ENCODE measurements at regions not wholly inside any gene's neighbourhood (a gene's known extent, or its start where the extent isn't known, plus 50 kb on each side); places are given as distances from the start of the nearest gene placed in this dataset.
"Not testable (repeated sequence)": the region's sequence is repeated elsewhere in the genome, so short reads cannot be mapped to it uniquely, and the experiment has no call there.

GRCh38 chr12:58651850-58652249, 268.5 kb downstream of the LRIG3 start:
- DNase-seq (ENCODE audit: low spot score), result no peak

DNA sequence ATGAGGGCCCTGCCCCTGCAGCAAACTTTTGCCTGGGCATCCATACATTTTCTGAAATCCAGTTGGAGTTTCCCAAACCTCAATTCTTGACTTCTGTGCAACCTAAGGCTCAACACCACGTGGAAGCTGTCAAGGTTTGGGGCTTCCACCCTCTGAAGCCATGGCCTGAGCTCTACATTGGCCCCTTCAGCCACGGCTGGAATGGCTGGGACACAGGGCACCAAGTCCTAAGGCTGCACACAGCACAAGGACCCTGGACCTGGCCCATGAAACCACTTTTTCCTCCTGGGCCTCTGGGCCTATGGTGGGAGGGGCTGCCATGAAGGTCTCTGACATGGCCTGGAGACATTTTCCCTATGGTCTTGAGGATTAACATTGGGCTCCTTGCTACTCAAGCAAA, 266.3 kb downstream of the LRIG3 start:
- no peak for DNase-seq (ENCODE audit: low spot score)

GRCh38 chr12:58655375-58655774, 264.9 kb downstream of the LRIG3 start:
- no peak for DNase-seq (ENCODE audit: low spot score)

DNA sequence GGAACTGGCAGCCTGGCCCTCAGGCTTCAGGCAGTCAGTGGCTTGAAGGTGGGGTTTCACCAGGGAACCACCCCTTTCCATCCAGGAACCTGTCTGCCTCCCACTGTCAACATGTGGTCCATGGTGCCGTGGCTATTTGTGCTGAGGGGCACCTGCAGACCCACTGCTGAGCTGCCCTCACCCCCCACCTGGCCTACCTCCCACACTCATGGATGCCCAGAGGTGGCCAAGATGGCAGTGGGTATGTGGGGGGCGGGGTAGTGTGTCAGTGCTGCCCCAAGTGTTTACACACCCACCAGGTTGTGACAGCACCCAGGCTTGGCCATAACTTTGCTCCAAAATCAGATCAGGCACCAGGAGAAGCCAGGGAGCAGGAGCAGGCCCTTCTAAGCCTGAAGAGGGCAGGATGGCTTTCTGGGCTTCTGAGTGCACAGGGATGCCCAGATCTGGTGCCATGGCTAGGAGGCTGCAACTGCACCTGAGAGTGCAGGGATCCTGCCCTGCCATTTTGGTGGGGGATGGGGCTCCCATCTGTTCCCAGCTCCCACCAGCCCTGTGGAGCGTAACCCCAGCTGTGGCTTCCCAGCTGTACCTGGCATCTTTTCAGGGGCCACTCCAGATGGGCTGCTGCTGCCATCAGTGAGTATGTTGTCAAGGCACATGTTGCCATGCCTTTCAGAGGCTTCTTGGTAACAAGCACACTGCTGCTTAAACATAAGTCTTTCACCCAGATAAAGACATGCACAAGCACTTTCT, 263.9 kb downstream of the LRIG3 start:
- DNase-seq (ENCODE audit: low spot score), result no peak

DNA sequence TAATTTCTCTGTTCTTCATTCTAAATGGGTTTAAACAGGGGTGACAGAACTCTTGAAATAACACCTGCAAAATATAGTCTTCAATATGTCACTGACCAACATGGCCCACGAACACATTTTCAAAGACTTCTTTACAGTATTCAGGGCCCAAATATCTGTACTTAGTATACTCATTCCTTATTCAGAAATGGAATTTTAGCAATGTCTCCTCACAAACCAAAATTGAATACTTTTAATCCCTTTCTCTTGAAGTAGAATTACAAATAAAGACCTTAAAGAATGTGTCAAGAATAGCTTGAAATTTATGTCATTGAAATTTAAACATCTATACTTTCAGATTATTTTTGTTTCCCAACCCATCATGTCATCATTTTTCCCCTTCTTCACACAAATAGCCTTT, 263.1 kb downstream of the LRIG3 start:
- no peak for DNase-seq (ENCODE audit: low spot score)

GRCh38 chr12:58665375-58665774, 254.9 kb downstream of the LRIG3 start:
- DNase-seq (ENCODE audit: low spot score), result no peak

- DNase-seq (ENCODE audit: low spot score), result no peak
Measured at GRCh38 chr12:58668233-58668632, 252.1 kb downstream of the LRIG3 start.

GRCh38 chr12:58668871-58669270, 251.4 kb downstream of the LRIG3 start:
- DNase-seq (ENCODE audit: low spot score), result peak; percentile 54

DNA sequence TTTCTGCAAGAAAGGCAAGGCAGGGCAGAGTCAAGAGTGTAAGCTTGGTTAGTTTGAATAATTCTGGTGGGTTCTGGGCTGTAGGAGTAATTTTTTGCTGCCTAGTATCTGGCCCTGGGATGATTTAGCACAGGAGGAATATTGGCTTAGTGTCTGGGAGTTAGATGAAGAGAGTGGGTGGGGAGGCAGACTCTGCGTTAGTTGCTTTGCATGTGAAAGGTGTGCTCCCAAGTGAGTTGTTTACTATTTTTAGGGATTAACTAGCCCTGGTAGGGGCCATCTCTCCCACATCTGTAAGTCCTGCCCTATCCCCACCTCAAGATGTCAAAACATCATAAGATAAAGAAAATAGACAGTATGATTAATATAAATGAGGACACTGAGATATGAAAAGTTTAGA, 249.7 kb downstream of the LRIG3 start:
- DNase-seq (ENCODE audit: low spot score), result no peak

- no peak for DNase-seq (ENCODE audit: low spot score)
Measured at GRCh38 chr12:58671196-58671595, 249.1 kb downstream of the LRIG3 start.

DNA sequence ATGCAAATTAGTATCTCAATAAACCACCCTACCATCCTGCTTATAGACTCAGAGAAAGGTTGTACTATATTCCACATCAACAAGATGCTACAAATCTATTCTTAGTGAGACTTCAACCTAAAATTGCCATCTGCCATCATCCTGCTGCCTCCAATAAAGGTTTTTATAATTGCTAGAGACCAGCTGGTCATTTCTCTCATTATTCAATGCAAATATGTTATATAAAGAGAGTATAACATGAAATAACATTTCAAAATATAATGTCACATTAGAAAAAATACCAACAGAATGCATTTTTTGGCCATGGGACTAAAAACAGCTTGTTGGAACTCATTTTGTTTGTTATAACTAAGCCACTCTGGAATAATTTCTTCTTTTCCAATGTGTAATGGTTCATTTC, 247.3 kb downstream of the LRIG3 start:
- DNase-seq (ENCODE audit: low spot score), result no peak

GRCh38 chr12:58677833-58678232, 242.5 kb downstream of the LRIG3 start:
- not testable (repeated sequence) for DNase-seq (ENCODE audit: low spot score)

DNA sequence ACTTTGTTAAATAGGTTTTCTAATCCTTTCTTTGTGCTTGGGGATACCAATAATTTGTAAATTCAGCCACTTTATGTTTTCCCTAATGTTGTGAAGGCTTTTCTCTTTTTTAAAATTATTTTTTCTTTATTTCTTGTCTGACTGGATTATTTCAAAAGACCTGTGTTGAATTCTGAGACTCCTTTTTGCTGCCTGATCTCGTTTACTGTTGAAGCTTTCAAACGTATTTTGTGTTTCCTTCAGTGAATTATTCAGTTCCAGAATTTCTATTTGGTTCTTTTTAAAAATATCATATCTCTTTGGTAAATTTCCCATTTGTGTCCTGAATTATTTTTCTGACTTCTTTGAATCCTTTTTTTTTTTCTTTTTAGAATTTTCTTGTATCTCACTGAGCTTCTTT, 241.6 kb downstream of the LRIG3 start:
- DNase-seq (ENCODE audit: low spot score), result no peak

DNA sequence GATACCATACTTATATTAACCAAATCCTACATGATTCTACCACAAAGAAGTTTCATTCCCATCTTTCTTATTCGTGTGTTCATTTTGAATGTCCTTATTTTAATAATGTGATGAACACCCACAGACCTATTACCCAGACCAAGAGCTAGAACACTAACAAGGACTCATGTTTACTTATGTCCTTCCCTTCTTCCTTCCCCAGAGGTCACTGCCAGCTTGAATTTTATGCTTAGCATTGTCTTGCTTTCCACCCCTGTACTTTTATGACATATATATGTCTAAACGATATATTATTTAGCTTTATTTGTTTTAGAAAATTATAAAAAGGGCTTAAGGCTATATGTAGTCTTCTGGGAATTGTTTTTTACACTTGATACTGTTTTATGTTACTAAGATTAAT, 238.6 kb downstream of the LRIG3 start:
- DNase-seq (ENCODE audit: low spot score), result no peak

GRCh38 chr12:58695263-58695662, 225.0 kb downstream of the LRIG3 start:
- DNase-seq (ENCODE audit: low spot score), result no peak

GRCh38 chr12:58701536-58701935, 218.8 kb downstream of the LRIG3 start:
- DNase-seq (ENCODE audit: low spot score), result no peak

DNA sequence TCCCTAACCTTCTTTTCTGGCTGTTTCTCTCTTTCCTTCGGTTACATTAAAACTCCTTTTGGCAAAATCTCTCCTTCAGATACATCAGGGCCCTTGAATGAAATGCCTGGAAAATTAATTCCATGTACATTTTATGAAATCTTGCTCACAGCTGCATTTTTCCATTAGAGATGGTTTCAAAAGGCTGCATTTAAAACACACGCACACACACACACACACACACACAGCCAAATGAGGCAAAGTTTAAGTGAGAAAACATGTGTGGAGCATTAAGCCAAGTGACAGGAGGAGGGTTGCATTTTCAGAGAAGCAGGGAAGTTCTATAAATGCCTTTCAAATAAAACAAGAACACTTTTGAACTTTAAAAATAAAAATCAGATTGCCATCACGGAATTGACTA, 216.4 kb downstream of the LRIG3 start:
- no peak for DNase-seq (ENCODE audit: low spot score)

GRCh38 chr12:58704770-58705169, 215.5 kb downstream of the LRIG3 start:
- DNase-seq (ENCODE audit: low spot score), result not testable (repeated sequence)

GRCh38 chr12:58710901-58711300, 209.4 kb downstream of the LRIG3 start:
- no peak for DNase-seq (ENCODE audit: low spot score)

- peak; percentile 70 for DNase-seq (ENCODE audit: low spot score)
Measured at GRCh38 chr12:58711974-58712373, 208.3 kb downstream of the LRIG3 start.

DNA sequence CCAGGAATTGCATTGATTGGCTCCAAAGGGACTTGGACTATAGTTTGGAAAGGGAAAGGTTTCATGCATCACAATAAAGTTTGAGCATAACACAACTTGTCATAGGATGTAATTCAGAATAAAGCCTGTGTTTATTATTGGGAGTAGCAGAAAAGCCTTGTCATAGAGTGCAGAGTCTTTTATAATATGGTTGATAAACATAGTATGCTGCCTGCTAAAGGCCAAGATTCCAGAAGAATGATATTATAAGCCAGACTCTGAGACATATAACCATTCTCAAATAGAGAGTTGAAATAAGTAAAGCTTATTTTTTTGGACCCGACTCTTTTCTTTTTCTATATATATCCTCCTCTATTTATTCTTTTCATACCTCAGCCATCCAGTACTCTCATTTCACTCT, 207.3 kb downstream of the LRIG3 start:
- DNase-seq (ENCODE audit: low spot score), result no peak

- DNase-seq (ENCODE audit: low spot score), result no peak
Measured at GRCh38 chr12:58719161-58719560, 201.1 kb downstream of the LRIG3 start.

GRCh38 chr12:58720421-58720820, 199.9 kb downstream of the LRIG3 start:
- DNase-seq (ENCODE audit: low spot score), result no peak

DNA sequence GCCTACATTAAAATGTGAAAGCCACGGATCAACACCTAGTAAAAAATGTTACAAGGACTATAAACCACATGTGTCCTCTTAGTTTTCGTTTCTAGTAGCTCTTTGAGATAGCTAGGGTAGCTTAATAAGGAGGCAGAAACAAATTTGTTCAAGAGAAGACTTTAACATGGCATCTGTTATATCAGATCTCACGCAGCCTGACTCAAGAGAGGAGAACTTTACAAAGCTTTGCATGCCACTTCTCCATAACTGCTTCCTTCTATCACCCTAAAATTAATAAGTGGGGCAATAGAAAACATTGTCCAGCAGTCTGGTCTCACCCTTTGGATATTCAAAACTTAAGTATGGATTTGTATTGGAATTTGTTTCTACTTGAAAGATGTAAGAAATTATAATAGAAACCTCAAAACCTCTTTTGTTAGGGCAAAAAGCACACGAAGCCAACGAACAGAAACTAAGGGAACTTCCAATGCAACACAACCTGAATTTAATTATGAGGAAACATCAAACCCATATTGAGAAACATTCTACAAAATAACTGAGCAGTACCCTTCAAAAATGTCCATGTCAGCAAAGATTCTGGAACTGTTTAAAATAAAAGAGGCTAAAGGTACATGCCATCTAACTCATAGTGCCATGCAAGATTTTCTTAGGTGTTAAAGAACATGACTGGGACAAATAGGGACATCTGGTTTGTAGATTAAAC, 194.8 kb downstream of the LRIG3 start:
- DNase-seq (ENCODE audit: low spot score), result no peak

All from AG08395 (cell line).